HL-60 (cell line): ENCODE measurements at regions not wholly inside any gene's neighbourhood (a gene's known extent, or its start where the extent isn't known, plus 50 kb on each side); places are given as distances from the start of the nearest gene placed in this dataset.

Experiments used
- GABPA ChIP-seq: IDR thresholded peaks from 2 replicates; pipeline ENCODE4 v1.6.1; 2012; ENCODE audit warnings: low read depth
- POLR2AphosphoS5 ChIP-seq: IDR thresholded peaks from 2 replicates; pipeline ENCODE4 v1.6.1; 2012; ENCODE audit warnings: low read depth
- SPI1 ChIP-seq: IDR thresholded peaks from 2 replicates; pipeline ENCODE4 v1.6.1; 2012; ENCODE audit warnings: low read depth, mild to moderate bottlenecking, borderline replicate concordance
- TF ChIP-seq, protein P1 (sequence below): IDR thresholded peaks from one replicate; pipeline ENCODE4 v1.5.1; 2011; ENCODE audit warnings: low read length, control low read depth, inconsistent platforms; ENCODE audit not compliant: insufficient read depth
- TF ChIP-seq, protein P2 (sequence below): IDR thresholded peaks from 2 replicates; pipeline ENCODE4 v1.6.1; 2012; ENCODE audit warnings: low read depth; ENCODE audit not compliant: insufficient replicate concordance

DNA sequence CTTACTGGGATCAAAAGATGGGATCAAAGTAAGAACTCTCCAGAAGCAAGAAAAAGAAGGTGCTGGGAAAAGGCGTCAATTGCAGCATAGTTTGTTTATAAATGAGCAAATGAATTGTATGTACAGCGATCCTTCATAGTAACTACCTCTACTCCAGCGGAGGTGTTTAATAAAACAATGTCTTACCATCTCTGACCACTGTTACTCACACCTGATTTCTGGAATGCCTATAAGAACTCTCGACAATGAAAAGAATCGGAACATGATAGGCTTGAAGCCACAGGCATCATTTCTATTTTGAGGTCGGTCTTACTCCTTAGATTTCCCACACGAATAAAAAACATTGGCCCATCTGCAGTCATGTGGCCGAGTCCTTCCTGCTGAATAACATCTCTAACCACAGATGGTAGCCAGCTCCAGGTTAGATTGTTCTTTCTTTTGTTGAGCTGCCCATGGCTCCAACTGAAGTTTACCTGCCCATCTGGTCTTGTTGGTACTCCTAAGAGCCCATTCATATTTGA is 67.6 kb downstream of the CLDN34 start:
- TF ChIP-seq, protein P1, sequence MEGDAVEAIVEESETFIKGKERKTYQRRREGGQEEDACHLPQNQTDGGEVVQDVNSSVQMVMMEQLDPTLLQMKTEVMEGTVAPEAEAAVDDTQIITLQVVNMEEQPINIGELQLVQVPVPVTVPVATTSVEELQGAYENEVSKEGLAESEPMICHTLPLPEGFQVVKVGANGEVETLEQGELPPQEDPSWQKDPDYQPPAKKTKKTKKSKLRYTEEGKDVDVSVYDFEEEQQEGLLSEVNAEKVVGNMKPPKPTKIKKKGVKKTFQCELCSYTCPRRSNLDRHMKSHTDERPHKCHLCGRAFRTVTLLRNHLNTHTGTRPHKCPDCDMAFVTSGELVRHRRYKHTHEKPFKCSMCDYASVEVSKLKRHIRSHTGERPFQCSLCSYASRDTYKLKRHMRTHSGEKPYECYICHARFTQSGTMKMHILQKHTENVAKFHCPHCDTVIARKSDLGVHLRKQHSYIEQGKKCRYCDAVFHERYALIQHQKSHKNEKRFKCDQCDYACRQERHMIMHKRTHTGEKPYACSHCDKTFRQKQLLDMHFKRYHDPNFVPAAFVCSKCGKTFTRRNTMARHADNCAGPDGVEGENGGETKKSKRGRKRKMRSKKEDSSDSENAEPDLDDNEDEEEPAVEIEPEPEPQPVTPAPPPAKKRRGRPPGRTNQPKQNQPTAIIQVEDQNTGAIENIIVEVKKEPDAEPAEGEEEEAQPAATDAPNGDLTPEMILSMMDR, result no peak
- TF ChIP-seq POLR2AphosphoS5 (no peak), GABPA (no peak), SPI1 (no peak)
- TF ChIP-seq, protein P2, sequence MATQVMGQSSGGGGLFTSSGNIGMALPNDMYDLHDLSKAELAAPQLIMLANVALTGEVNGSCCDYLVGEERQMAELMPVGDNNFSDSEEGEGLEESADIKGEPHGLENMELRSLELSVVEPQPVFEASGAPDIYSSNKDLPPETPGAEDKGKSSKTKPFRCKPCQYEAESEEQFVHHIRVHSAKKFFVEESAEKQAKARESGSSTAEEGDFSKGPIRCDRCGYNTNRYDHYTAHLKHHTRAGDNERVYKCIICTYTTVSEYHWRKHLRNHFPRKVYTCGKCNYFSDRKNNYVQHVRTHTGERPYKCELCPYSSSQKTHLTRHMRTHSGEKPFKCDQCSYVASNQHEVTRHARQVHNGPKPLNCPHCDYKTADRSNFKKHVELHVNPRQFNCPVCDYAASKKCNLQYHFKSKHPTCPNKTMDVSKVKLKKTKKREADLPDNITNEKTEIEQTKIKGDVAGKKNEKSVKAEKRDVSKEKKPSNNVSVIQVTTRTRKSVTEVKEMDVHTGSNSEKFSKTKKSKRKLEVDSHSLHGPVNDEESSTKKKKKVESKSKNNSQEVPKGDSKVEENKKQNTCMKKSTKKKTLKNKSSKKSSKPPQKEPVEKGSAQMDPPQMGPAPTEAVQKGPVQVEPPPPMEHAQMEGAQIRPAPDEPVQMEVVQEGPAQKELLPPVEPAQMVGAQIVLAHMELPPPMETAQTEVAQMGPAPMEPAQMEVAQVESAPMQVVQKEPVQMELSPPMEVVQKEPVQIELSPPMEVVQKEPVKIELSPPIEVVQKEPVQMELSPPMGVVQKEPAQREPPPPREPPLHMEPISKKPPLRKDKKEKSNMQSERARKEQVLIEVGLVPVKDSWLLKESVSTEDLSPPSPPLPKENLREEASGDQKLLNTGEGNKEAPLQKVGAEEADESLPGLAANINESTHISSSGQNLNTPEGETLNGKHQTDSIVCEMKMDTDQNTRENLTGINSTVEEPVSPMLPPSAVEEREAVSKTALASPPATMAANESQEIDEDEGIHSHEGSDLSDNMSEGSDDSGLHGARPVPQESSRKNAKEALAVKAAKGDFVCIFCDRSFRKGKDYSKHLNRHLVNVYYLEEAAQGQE, result no peak
